ENCODE measurements at regions not wholly inside any gene's neighbourhood (a gene's known extent, or its start where the extent isn't known, plus 50 kb on each side); places are given as distances from the start of the nearest gene placed in this dataset.

DNA sequence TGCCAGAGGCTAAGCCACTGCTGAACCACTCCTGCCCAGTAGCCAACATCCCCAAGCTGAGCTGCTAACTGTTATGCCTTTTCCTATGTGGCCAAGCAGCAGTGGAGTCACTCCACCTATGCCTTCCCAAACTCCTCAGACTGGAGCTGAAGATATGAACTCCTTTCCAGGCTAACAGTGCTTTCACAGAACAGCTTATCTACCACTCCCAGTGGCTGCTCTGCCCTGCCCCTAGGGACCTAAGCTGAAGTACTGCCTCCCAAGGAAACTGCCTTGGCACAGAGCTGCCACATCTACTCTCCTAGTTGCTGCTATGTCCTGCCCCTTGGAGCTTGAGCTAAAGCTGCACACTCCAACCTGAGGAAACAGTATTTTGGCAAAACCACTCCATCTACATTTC, 275.9 kb downstream of the RBM43 start:
- TF ChIP-seq EZH2 (IDR thresholded peaks at IDR 0.05; ENCODE audit: insufficient read depth, poor library complexity, severe bottlenecking): no peak
- TF ChIP-seq EZH2phosphoT487 (IDR thresholded peaks at IDR 0.05; ENCODE audit: insufficient read depth, low read depth): no peak
